GM12878 (cell line): ENCODE measurements at regions not wholly inside any gene's neighbourhood (a gene's known extent, or its start where the extent isn't known, plus 50 kb on each side); places are given as distances from the start of the nearest gene placed in this dataset.

Experiments used
- ATAC-seq: fragments of 200-7000 bp; cut with Tn5 transposase; 3 replicates; pipeline ENCODE4 v1.9.1; 2020; ENCODE audit warnings: mild to moderate bottlenecking, moderate library complexity
- BruUV-seq: library from RNA; stranded (reverse); fragments of 400-500 nt; replicated peaks from 2 replicates; lab custom pipeline; 2021; lab: Mats Ljungman, UMichigan
- CTCF ChIA-PET: fragments of 300-600 bp; sonication (Branson Sonifier 250); formaldehyde crosslinking; extraction: SDS; loops from one replicate; lab custom pipeline; 2021; ENCODE audit warnings: inconsistent platforms; lab: Yijun Ruan, JAX
- POLR2A ChIA-PET: fragments of 350-600 bp; formaldehyde crosslinking; extraction: SDS; loops from one replicate; lab custom pipeline; 2021; ENCODE audit warnings: inconsistent platforms; lab: Charles Lee
- RAD21 ChIA-PET: fragments of 300-600 bp; sonication (Branson Sonifier 250); formaldehyde crosslinking; loops from one replicate; lab custom pipeline; 2023; ENCODE audit warnings: antibody characterized with exemption; ENCODE audit not compliant: unreplicated experiment; lab: Charles Lee
- SMC1A ChIA-PET: fragments of 300-600 bp; sonication (Branson Sonifier 250); formaldehyde crosslinking; loops from one replicate; lab custom pipeline; 2023; ENCODE audit not compliant: unreplicated experiment, uncharacterized antibody; lab: Charles Lee
- DNase-seq: peaks from one replicate; pipeline ENCODE4 v3.0.0-alpha.2; 2011; ENCODE audit warnings: low read depth, low spot score
- FAIRE-seq: peaks from 3 replicates; lab custom pipeline; 2011; peaks lifted over from hg19 to GRCh38; lab: Jason Lieb, UNC
- H2AFZ ChIP-seq: 2 replicates; pipeline ENCODE4 v1.6.0; 2011; ENCODE audit warnings: low read depth, low read length, control low read depth; ENCODE audit not compliant: control insufficient read depth
- H3K27ac ChIP-seq: 2 replicates; pipeline ENCODE4 v1.5.1; 2011; ENCODE audit warnings: control low read depth; ENCODE audit not compliant: control insufficient read depth, insufficient read depth
- H3K27me3 ChIP-seq, 2 experiments: replicated peaks in 1 of 2; 2 replicates each; pipeline versions ENCODE4 v1.6.0 to v1.6.1; 2011; ENCODE audit warnings: low read length in 1 of 2; ENCODE audit not compliant: control insufficient read depth in 2 of 2, insufficient read depth in 2 of 2
- H3K36me3 ChIP-seq, 2 experiments: 2 replicates each; pipeline ENCODE4 v1.5.1; 2011; ENCODE audit warnings: low read length in 1 of 2; ENCODE audit not compliant: control insufficient read depth in 2 of 2, insufficient read depth in 2 of 2
- H3K4me1 ChIP-seq: 2 replicates; pipeline ENCODE4 v1.6.1; 2011; ENCODE audit warnings: mild to moderate bottlenecking, low read length, moderate library complexity, mixed read lengths; ENCODE audit not compliant: control insufficient read depth, insufficient read depth
- H3K4me2 ChIP-seq: 2 replicates; pipeline ENCODE4 v1.6.0; 2011; ENCODE audit warnings: control low read depth; ENCODE audit not compliant: control insufficient read depth, insufficient read depth
- H3K4me3 ChIP-seq: fragments of 200-600 bp; sonication (generic); 2 replicates; pipeline ENCODE4 v1.5.1; 2016
- H3K79me2 ChIP-seq: 2 replicates; pipeline ENCODE4 v1.6.0; 2011; ENCODE audit warnings: low read length; ENCODE audit not compliant: control insufficient read depth, insufficient read depth
- H3K9ac ChIP-seq: 2 replicates; pipeline ENCODE4 v1.8.0; 2011; ENCODE audit warnings: low read length, control low read depth, mixed read lengths; ENCODE audit not compliant: control insufficient read depth, insufficient read depth
- H3K9me3 ChIP-seq: replicated peaks from 3 replicates; pipeline ENCODE4 v1.5.1; 2011; ENCODE audit warnings: mild to moderate bottlenecking, low read length; ENCODE audit not compliant: control insufficient read depth, insufficient read depth
- H4K20me1 ChIP-seq: 2 replicates; pipeline ENCODE4 v1.6.0; 2011; ENCODE audit not compliant: control insufficient read depth, insufficient read depth
- BCL11A ChIP-seq: IDR thresholded peaks from 2 replicates; pipeline ENCODE4 v1.6.1; 2011; ENCODE audit warnings: low read depth, low read length
- BMI1 ChIP-seq: fragments of 450-650 bp; IDR thresholded peaks from 2 replicates; pipeline ENCODE4 v1.6.1; 2016; ENCODE audit warnings: mild to moderate bottlenecking, moderate library complexity, borderline replicate concordance
- CBFB ChIP-seq: IDR thresholded peaks from 2 replicates; pipeline ENCODE4 v1.6.1; 2016; ENCODE audit warnings: antibody characterized with exemption, low read depth
- LARP7 ChIP-seq: fragments of 450-650 bp; IDR thresholded peaks from 2 replicates; pipeline ENCODE4 v1.6.1; 2017; ENCODE audit warnings: mild to moderate bottlenecking
- MTA2 ChIP-seq: fragments of 450-650 bp; IDR thresholded peaks from 2 replicates; pipeline ENCODE4 v1.6.1; 2016; ENCODE audit warnings: low read depth, mild to moderate bottlenecking, moderate library complexity
- MYC ChIP-seq: IDR thresholded peaks from 2 replicates; pipeline ENCODE4 v1.6.1; 2011; ENCODE audit warnings: mild to moderate bottlenecking, low read length, moderate library complexity, inconsistent platforms; ENCODE audit not compliant: insufficient read depth, insufficient replicate concordance, insufficient read length, severe bottlenecking
- NR2F1 ChIP-seq: fragments of 450-650 bp; conservative IDR thresholded peaks from 2 replicates; pipeline ENCODE4 v1.6.1; 2017; ENCODE audit warnings: mild to moderate bottlenecking
- PAX5 ChIP-seq: IDR thresholded peaks from 2 replicates; pipeline ENCODE4 v1.6.1; 2011; ENCODE audit warnings: low read depth, low read length, borderline replicate concordance
- RBBP5 ChIP-seq: fragments of 200-600 bp; sonication (generic); conservative IDR thresholded peaks from 2 replicates; pipeline ENCODE4 v1.6.1; 2016
- SMC3 ChIP-seq: IDR thresholded peaks from 2 replicates; pipeline ENCODE4 v1.6.1; 2011; ENCODE audit warnings: low read length, improper control_type of control experiment, borderline replicate concordance
- SREBF2 ChIP-seq: IDR thresholded peaks from 2 replicates; pipeline ENCODE4 v1.6.1; 2012; ENCODE audit warnings: mild to moderate bottlenecking, low read length
- SRF ChIP-seq, 2 experiments: IDR thresholded peaks; 2 replicates each; pipeline ENCODE4 v1.6.1; 2011; ENCODE audit warnings: low read depth in 2 of 2, low read length in 2 of 2, mild to moderate bottlenecking in 1 of 2, moderate library complexity in 1 of 2
- TBL1XR1 ChIP-seq: IDR thresholded peaks from 2 replicates; pipeline ENCODE4 v1.6.1; 2012; ENCODE audit warnings: low read depth, low read length, improper control_type of control experiment
- TCF12 ChIP-seq: IDR thresholded peaks from 2 replicates; pipeline ENCODE4 v1.6.1; 2011; ENCODE audit warnings: low read depth, mild to moderate bottlenecking, low read length
- ZNF217 ChIP-seq: fragments of 450-650 bp; IDR thresholded peaks from 2 replicates; pipeline ENCODE4 v1.6.1; 2017; ENCODE audit warnings: antibody characterized with exemption, mild to moderate bottlenecking
- ZZZ3 ChIP-seq: IDR thresholded peaks from 2 replicates; pipeline ENCODE4 v1.6.1; 2011; ENCODE audit warnings: low read depth; ENCODE audit not compliant: control insufficient read depth, insufficient read length
- WGBS: methylation state at CpG from one replicate; pipeline ENCODE4 v1.1.6; 2016; ENCODE audit warnings: low lambda C conversion rate; ENCODE audit not compliant: insufficient replicate concordance, insufficient coverage; ENCODE audit errors: missing lambda C conversion rate; 5-methylcytosine and 5-hydroxymethylcytosine counted together
- in situ Hi-C: fragments of 300-500 bp; cut with MboI; formaldehyde crosslinking; loops from 9 replicates; pipeline ENCODE4 v1.14.3; 2018; ENCODE audit warnings: mixed read lengths
- intact Hi-C: fragments of 100-400 bp; cut with micrococcal nuclease; formaldehyde crosslinking; loops from one replicate; pipeline ENCODE4 v1.14.2; 2022; ENCODE audit not compliant: unreplicated experiment
- TF ChIP-seq, protein P1 (sequence below): IDR thresholded peaks from 2 replicates; pipeline ENCODE4 v1.6.1; 2012; ENCODE audit warnings: low read depth, low read length, improper control_type of control experiment
- TF ChIP-seq, protein P2 (sequence below): IDR thresholded peaks from 2 replicates; pipeline ENCODE4 v1.6.1; 2012; ENCODE audit warnings: low read depth, low read length, improper control_type of control experiment

DNA sequence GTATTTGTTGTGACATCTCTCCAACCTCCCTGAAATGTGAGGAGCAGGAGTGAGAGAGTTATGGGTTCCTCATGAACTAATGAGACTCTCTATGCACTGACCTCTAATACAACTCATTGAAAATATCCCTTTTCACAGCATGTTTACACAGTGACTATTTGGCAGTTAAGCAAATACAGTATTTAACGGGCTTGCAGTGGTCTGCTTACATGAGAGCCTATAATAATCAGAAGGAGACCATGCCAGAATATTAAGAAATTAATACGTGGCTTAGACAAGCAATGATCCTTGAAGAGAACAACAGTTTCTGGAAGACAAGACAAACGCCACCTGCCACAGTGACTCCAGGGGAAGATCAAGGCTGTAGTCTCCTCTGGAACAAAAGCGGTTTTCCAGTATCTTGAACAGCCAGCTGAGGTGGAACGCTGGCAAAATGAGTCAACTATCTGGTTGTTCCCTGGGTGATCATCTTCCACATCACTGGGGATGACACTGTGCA is 424.5 kb downstream of the DMAC1 start:
- ATAC-seq (no peak), FAIRE-seq (no peak)
- BruUV-seq: no TSS peak

More for the DNA sequence above, 424.5 kb downstream of the DMAC1 start:
- H2AFZ ChIP-seq: no peak overlapping the region
- no peak overlapping the region for H3K27ac ChIP-seq
- H3K4me2 ChIP-seq: no peak overlapping the region
- CTCF ChIA-PET: interaction anchor here (0.6 to 1.2 kb wide), 2 partner anchors 26 to 40 kb away, joined by 3 to 4 read pairs; no protein-coding TSS in a partner anchor
- in situ Hi-C loops: no loop called here
- H3K9me3 ChIP-seq: no peaks in the 10 kb centered on the region
- intact Hi-C loops: no loop called here
- H3K27me3 ChIP-seq: no peaks in the 10 kb centered on the region
- no peak overlapping the region for H3K9ac ChIP-seq
- 8% methylated on average over 5 of the region's 5 CpGs for WGBS
- SMC1A ChIA-PET: no interaction called here
- no peaks in the 10 kb centered on the region for H3K4me1 ChIP-seq
- no peaks in the 10 kb centered on the region for H4K20me1 ChIP-seq
- H3K4me3 ChIP-seq: no peak overlapping the region
- no peak for DNase-seq
- no peaks in the 10 kb centered on the region for H3K79me2 ChIP-seq
- TF ChIP-seq LARP7 (no peak), SREBF2 (no peak), SMC3 (no peak), NR2F1 (no peak), CBFB (no peak), BMI1 (no peak), ZZZ3 (no peak), RBBP5 (no peak), SRF (IDR thresholded peaks at IDR 0.05; ENCODE audit: low read depth in 2 of 2, low read length in 2 of 2) (no peak), TCF12 (no peak), TBL1XR1 (no peak), ZNF217 (no peak), PAX5 (no peak), BCL11A (no peak), MYC (no peak), MTA2 (no peak)
- TF ChIP-seq, protein P1, sequence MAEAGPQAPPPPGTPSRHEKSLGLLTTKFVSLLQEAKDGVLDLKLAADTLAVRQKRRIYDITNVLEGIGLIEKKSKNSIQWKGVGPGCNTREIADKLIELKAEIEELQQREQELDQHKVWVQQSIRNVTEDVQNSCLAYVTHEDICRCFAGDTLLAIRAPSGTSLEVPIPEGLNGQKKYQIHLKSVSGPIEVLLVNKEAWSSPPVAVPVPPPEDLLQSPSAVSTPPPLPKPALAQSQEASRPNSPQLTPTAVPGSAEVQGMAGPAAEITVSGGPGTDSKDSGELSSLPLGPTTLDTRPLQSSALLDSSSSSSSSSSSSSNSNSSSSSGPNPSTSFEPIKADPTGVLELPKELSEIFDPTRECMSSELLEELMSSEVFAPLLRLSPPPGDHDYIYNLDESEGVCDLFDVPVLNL: no peak
- TF ChIP-seq, protein P2, sequence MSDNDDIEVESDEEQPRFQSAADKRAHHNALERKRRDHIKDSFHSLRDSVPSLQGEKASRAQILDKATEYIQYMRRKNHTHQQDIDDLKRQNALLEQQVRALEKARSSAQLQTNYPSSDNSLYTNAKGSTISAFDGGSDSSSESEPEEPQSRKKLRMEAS: no peak
- TF ChIP-seq, all 136 proteins: peak for 0
- RAD21 ChIA-PET: no interaction called here
- no peaks in the 10 kb centered on the region for H3K36me3 ChIP-seq
- POLR2A ChIA-PET: no interaction called here
